ENCODE measurements at regions not wholly inside any gene's neighbourhood (a gene's known extent, or its start where the extent isn't known, plus 50 kb on each side); places are given as distances from the start of the nearest gene placed in this dataset.

DNA sequence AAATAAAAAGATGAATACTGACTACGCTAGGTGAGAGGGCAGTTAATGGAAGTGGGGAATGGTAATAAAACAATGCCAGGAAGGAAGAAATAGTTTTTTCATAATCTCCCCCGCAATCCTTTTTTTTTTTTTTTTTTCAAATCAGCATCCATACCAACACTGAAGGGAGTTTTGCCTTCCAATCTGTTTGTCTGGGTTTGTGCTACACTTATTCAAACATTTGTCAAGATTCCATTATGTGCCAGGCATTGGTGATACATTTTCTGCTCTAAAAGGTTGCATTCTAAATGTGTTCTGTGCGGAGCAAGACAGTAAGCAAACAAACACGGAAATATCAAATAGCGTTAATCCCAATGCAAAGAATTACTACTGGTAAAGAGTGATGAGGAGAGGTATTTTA, 437.9 kb upstream of the BOD1L1 start:
- Histone ChIP-seq H4K20me1 (replicated peaks in 1 of 2; ENCODE audit: control insufficient read depth in 1 of 2, insufficient read depth in 2 of 2, low read length in 2 of 2) (no peaks in the 10 kb centered on the region), H3K27me3 (replicated peaks in 1 of 4; ENCODE audit: control insufficient read depth in 3 of 4, extremely low read depth in 1 of 4, insufficient read depth in 3 of 4, low read length in 3 of 4) (no peaks in the 10 kb centered on the region), H2BK20ac (ENCODE audit: low read length) (peak overlapping the region; percentile 29; the same call in 1 of the 2 replicates), H3K23ac (ENCODE audit: insufficient read length) (no peak overlapping the region), H3K79me2 (ENCODE audit: control insufficient read depth in 1 of 2, insufficient read depth in 2 of 2, low read length in 2 of 2) (no peaks in the 10 kb centered on the region), H3K56ac (replicated peaks; ENCODE audit: insufficient read length, low read depth, low read length) (no peak overlapping the region), H3K27ac (ENCODE audit: low read depth, low read length) (no peak overlapping the region), H3K36me3 (ENCODE audit: control insufficient read depth in 2 of 4, insufficient read depth in 4 of 4, low read length in 3 of 4) (no peaks in the 10 kb centered on the region), H3K18ac (ENCODE audit: extremely low read depth, low read length) (no peak overlapping the region), H3K4me2 (ENCODE audit: insufficient read depth in 1 of 2, low read depth in 2 of 2, low read length in 2 of 2) (no peak overlapping the region), H3K14ac (ENCODE audit: insufficient read length) (no peak overlapping the region), H3K4me3 (ENCODE audit: extremely low read depth in 1 of 4, insufficient read depth in 2 of 4, low read depth in 3 of 4, low read length in 4 of 4) (no peak overlapping the region), H3K4ac (replicated peaks; ENCODE audit: insufficient read length, low read depth, low read length) (no peak overlapping the region), H2BK15ac (ENCODE audit: low read length) (no peak overlapping the region), H2BK5ac (ENCODE audit: low read depth, low read length) (no peak overlapping the region), H2AK5ac (ENCODE audit: low read depth, low read length) (no peak overlapping the region), H2AFZ (ENCODE audit: low read length) (no peak overlapping the region), H4K5ac (ENCODE audit: insufficient read length, low read depth, low read length) (no peak overlapping the region), H3K9me3 (ENCODE audit: insufficient read depth in 2 of 2, low read depth in 1 of 2, low read length in 1 of 2) (peaks cover 0 to 2% of the 10 kb centered on the region in 2 experiments; a peak in 1 of 4 replicates), H3K9ac (replicated peaks in 1 of 4; ENCODE audit: extremely low read depth in 1 of 4, low read depth in 3 of 4, low read length in 3 of 4) (no peak overlapping the region), H2BK120ac (replicated peaks; ENCODE audit: low read depth, low read length) (no peak overlapping the region), H3K4me1 (replicated peaks in 1 of 4; ENCODE audit: control insufficient read depth in 3 of 4, insufficient read depth in 4 of 4, low read length in 3 of 4) (peaks cover 0 to 6% (median 1%) of the 10 kb centered on the region in 4 experiments; a peak in 3 of 7 replicates), H4K8ac (ENCODE audit: extremely low read depth, insufficient read depth, low read length) (no peak overlapping the region), H3K79me1 (ENCODE audit: low read depth, low read length) (no peaks in the 10 kb centered on the region), H3K23me2 (ENCODE audit: low read depth, low read length) (no peaks in the 10 kb centered on the region), H4K91ac (replicated peaks; ENCODE audit: insufficient read length, low read length) (no peak overlapping the region), H2BK12ac (ENCODE audit: low read depth, low read length) (no peak overlapping the region)
- WGBS, 2 experiments (ENCODE audit: extremely low coverage in 1 of 2, insufficient coverage in 1 of 2, insufficient read length in 1 of 2, insufficient replicate concordance in 2 of 2, low coverage in 1 of 2, low lambda C conversion rate in 2 of 2, missing lambda C conversion rate in 1 of 2) = 84% methylated on average over 5 of the region's 5 CpGs; no CpG with 5 or more reads in 1 of the 2 experiments
- ChIA-PET POLR2A (ENCODE audit: partially characterized antibody) (no interaction called here), CTCF (ENCODE audit: partially characterized antibody) (interaction anchor here (1.4 kb wide), 1 partner anchor 411 kb away, joined by 3 read pairs; no protein-coding TSS in a partner anchor)
- DNase-seq (ENCODE audit: low read depth in 1 of 2, low spot score in 2 of 2) (no peak), FAIRE-seq (no peak)
- TF ChIP-seq CHD1 (IDR thresholded peaks at IDR 0.05; ENCODE audit: low read depth, low read length) = no peak
- TF ChIP-seq, protein P1, sequence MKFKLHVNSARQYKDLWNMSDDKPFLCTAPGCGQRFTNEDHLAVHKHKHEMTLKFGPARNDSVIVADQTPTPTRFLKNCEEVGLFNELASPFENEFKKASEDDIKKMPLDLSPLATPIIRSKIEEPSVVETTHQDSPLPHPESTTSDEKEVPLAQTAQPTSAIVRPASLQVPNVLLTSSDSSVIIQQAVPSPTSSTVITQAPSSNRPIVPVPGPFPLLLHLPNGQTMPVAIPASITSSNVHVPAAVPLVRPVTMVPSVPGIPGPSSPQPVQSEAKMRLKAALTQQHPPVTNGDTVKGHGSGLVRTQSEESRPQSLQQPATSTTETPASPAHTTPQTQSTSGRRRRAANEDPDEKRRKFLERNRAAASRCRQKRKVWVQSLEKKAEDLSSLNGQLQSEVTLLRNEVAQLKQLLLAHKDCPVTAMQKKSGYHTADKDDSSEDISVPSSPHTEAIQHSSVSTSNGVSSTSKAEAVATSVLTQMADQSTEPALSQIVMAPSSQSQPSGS (IDR thresholded peaks at IDR 0.05; ENCODE audit: low read length) = no peak
- no peak for TF ChIP-seq POU5F1 (IDR thresholded peaks at IDR 0.05; ENCODE audit: low read depth, low read length)
- no peak for TF ChIP-seq SP1 (IDR thresholded peaks at IDR 0.05; ENCODE audit: low read depth, low read length)

Measured in H1 (cell line).